CD4-positive, alpha-beta memory T cell (primary cell): ENCODE measurements at regions not wholly inside any gene's neighbourhood (a gene's known extent, or its start where the extent isn't known, plus 50 kb on each side); places are given as distances from the start of the nearest gene placed in this dataset.

Experiments
- CTCF ChIA-PET: fragments of 350-600 bp; sonication (Branson Sonifier 250); formaldehyde crosslinking; loops from one replicate; lab custom pipeline; 2021; ENCODE audit warnings: inconsistent platforms; ENCODE audit not compliant: partially characterized antibody; lab: Charles Lee
- POLR2A ChIA-PET: fragments of 350-600 bp; sonication (Branson Sonifier 250); formaldehyde crosslinking; loops from one replicate; lab custom pipeline; 2021; ENCODE audit not compliant: partially characterized antibody; lab: Charles Lee
- DNase-seq, 5 donors: peaks; one replicate each; pipeline versions ENCODE4 v3.0.0 to v3.0.0-alpha.2; 2020 to 2022; ENCODE audit warnings: mixed read lengths in 1 of 5
- H3K27ac ChIP-seq: one replicate; pipeline ENCODE4 v1.7.0; 2013; ENCODE audit warnings: low read depth, low read length
- H3K27me3 ChIP-seq: 2 replicates; pipeline ENCODE4 v1.7.0; 2013; ENCODE audit warnings: mild to moderate bottlenecking, low read length, moderate library complexity; ENCODE audit not compliant: insufficient read depth
- H3K36me3 ChIP-seq: 2 replicates; pipeline ENCODE4 v1.7.0; 2013; ENCODE audit warnings: mild to moderate bottlenecking, low read length, moderate library complexity; ENCODE audit not compliant: insufficient read depth
- H3K4me1 ChIP-seq: 2 replicates; pipeline ENCODE4 v1.7.0; 2013; ENCODE audit warnings: mild to moderate bottlenecking, low read length, moderate library complexity; ENCODE audit not compliant: insufficient read depth
- H3K4me3 ChIP-seq, 2 donors: one replicate each; pipeline ENCODE4 v1.7.0; 2013; ENCODE audit warnings: low read length in 2 of 2, mild to moderate bottlenecking in 1 of 2
- H3K9me3 ChIP-seq, 2 donors: one replicate each; pipeline ENCODE4 v1.7.0; 2013; ENCODE audit warnings: low read length in 2 of 2, control low read depth in 1 of 2; ENCODE audit not compliant: control insufficient read depth in 1 of 2
- H3K27ac Mint-ChIP-seq, 7 donors: one replicate each; pipeline ENCODE4 v1.8.0; 2020 to 2021; ENCODE audit warnings: mixed read lengths in 7 of 7, mild to moderate bottlenecking in 6 of 7, inconsistent platforms in 3 of 7, moderate library complexity in 3 of 7
- H3K27me3 Mint-ChIP-seq, 2 donors: one replicate each; pipeline ENCODE4 v1.8.0; 2020 to 2021; ENCODE audit warnings: mixed read lengths in 2 of 2
- H3K36me3 Mint-ChIP-seq, 2 donors: one replicate each; pipeline ENCODE4 v1.8.0; 2020 to 2021; ENCODE audit warnings: mixed read lengths in 2 of 2, inconsistent platforms in 1 of 2, mild to moderate bottlenecking in 1 of 2
- H3K4me1 Mint-ChIP-seq, 4 donors: one replicate each; pipeline ENCODE4 v1.8.0; 2020 to 2021; ENCODE audit warnings: mixed read lengths in 4 of 4, mild to moderate bottlenecking in 1 of 4
- H3K4me3 Mint-ChIP-seq, 8 donors: one replicate each; pipeline ENCODE4 v1.8.0; 2020 to 2021; ENCODE audit warnings: mixed read lengths in 8 of 8, mild to moderate bottlenecking in 7 of 8, moderate library complexity in 6 of 8, inconsistent platforms in 3 of 8
- H3K9me3 Mint-ChIP-seq, 8 donors: one replicate each; pipeline ENCODE4 v1.8.0; 2020 to 2021; ENCODE audit warnings: mixed read lengths in 8 of 8, mild to moderate bottlenecking in 5 of 8, inconsistent platforms in 3 of 8, moderate library complexity in 1 of 8
- intact Hi-C: fragments of 100-400 bp; cut with micrococcal nuclease; formaldehyde crosslinking; loops from one replicate; pipeline ENCODE4 v1.15.1; 2023

- Mint-ChIP-seq H3K4me3 (no peak overlapping the region), H3K27me3 (peaks cover 25 to 48% of the 10 kb centered on the region in 2 donors), H3K27ac (no peak overlapping the region), H3K9me3 (no peaks in the 10 kb centered on the region), H3K4me1 (no peaks in the 10 kb centered on the region), H3K36me3 (no peaks in the 10 kb centered on the region)
- intact Hi-C loops: no loop called here
- no peak overlapping the region for H3K4me3 ChIP-seq
- DNase-seq: no peak
- H3K4me1 ChIP-seq: no peaks in the 10 kb centered on the region
- no peak overlapping the region for H3K27ac ChIP-seq
- POLR2A ChIA-PET: no interaction called here
- H3K27me3 ChIP-seq: peaks cover 5% of the 10 kb centered on the region
- no peaks in the 10 kb centered on the region for H3K9me3 ChIP-seq
- CTCF ChIA-PET: no interaction called here
- no peaks in the 10 kb centered on the region for H3K36me3 ChIP-seq
Measured at GRCh38 chr1:36735939-36736730, 253.4 kb upstream of the CSF3R start.

- no peak overlapping the region for H3K4me3 ChIP-seq
- Mint-ChIP-seq H3K4me1 (no peaks in the 10 kb centered on the region), H3K9me3 (no peaks in the 10 kb centered on the region), H3K4me3 (no peak overlapping the region), H3K36me3 (no peaks in the 10 kb centered on the region), H3K27me3 (peaks cover 25 to 48% of the 10 kb centered on the region in 2 donors), H3K27ac (no peak overlapping the region)
- intact Hi-C loops: no loop called here
- H3K9me3 ChIP-seq: no peaks in the 10 kb centered on the region
- ChIA-PET POLR2A (no interaction called here), CTCF (no interaction called here)
- no peaks in the 10 kb centered on the region for H3K4me1 ChIP-seq
- H3K27me3 ChIP-seq: peaks cover 5% of the 10 kb centered on the region
- no peaks in the 10 kb centered on the region for H3K36me3 ChIP-seq
- H3K27ac ChIP-seq: no peak overlapping the region
- DNase-seq: no peak
Measured at GRCh38 chr1:36735436-36735835, 252.7 kb upstream of the CSF3R start.

GRCh38 chr1:36734356-36734755 is 251.6 kb upstream of the CSF3R start:
- H3K27ac ChIP-seq: no peak overlapping the region
- H3K36me3 Mint-ChIP-seq: no peaks in the 10 kb centered on the region
- CTCF ChIA-PET: no interaction called here
- H3K27me3 ChIP-seq: peaks cover 5% of the 10 kb centered on the region
- no peak overlapping the region for H3K4me3 ChIP-seq
- no peaks in the 10 kb centered on the region for H3K4me1 Mint-ChIP-seq
- intact Hi-C loops: no loop called here
- H3K4me3 Mint-ChIP-seq: no peak overlapping the region
- no peaks in the 10 kb centered on the region for H3K9me3 Mint-ChIP-seq
- H3K4me1 ChIP-seq: no peaks in the 10 kb centered on the region
- H3K36me3 ChIP-seq: no peaks in the 10 kb centered on the region
- H3K9me3 ChIP-seq: no peaks in the 10 kb centered on the region
- no peak for DNase-seq
- H3K27ac Mint-ChIP-seq: no peak overlapping the region
- peaks cover 25 to 46% of the 10 kb centered on the region in 2 donors for H3K27me3 Mint-ChIP-seq
- POLR2A ChIA-PET: no interaction called here

- H3K36me3 Mint-ChIP-seq: no peaks in the 10 kb centered on the region
- no peaks in the 10 kb centered on the region for H3K4me1 Mint-ChIP-seq
- H3K4me3 Mint-ChIP-seq: no peak overlapping the region
- H3K9me3 ChIP-seq: no peaks in the 10 kb centered on the region
- H3K9me3 Mint-ChIP-seq: no peaks in the 10 kb centered on the region
- intact Hi-C loops: no loop called here
- no peaks in the 10 kb centered on the region for H3K4me1 ChIP-seq
- ChIA-PET CTCF (no interaction called here), POLR2A (no interaction called here)
- H3K27me3 ChIP-seq: peaks cover 3% of the 10 kb centered on the region
- H3K27ac ChIP-seq: no peak overlapping the region
- H3K4me3 ChIP-seq: no peak overlapping the region
- no peak for DNase-seq
- no peaks in the 10 kb centered on the region for H3K36me3 ChIP-seq
- no peak overlapping the region for H3K27ac Mint-ChIP-seq
- H3K27me3 Mint-ChIP-seq: peaks cover 26 to 45% of the 10 kb centered on the region in 2 donors
Measured at GRCh38 chr1:36733748-36734147, 251.0 kb upstream of the CSF3R start.

GRCh38 chr1:36732015-36732356 is 249.3 kb upstream of the CSF3R start:
- intact Hi-C loops: no loop called here
- Histone ChIP-seq H3K27ac (no peak overlapping the region), H3K36me3 (no peaks in the 10 kb centered on the region), H3K27me3 (no peaks in the 10 kb centered on the region), H3K4me3 (no peak overlapping the region), H3K4me1 (no peaks in the 10 kb centered on the region), H3K9me3 (no peaks in the 10 kb centered on the region)
- Mint-ChIP-seq H3K9me3 (no peaks in the 10 kb centered on the region), H3K27me3 (peaks cover 21 to 34% of the 10 kb centered on the region in 2 donors), H3K27ac (no peak overlapping the region), H3K4me1 (no peaks in the 10 kb centered on the region), H3K4me3 (no peak overlapping the region), H3K36me3 (no peaks in the 10 kb centered on the region)
- ChIA-PET CTCF (no interaction called here), POLR2A (no interaction called here)
- DNase-seq: no peak

GRCh38 chr1:36731226-36732014 is 248.7 kb upstream of the CSF3R start:
- intact Hi-C loops: no loop called here
- no peaks in the 10 kb centered on the region for H3K4me1 ChIP-seq
- no peak overlapping the region for H3K4me3 ChIP-seq
- Mint-ChIP-seq H3K4me1 (no peaks in the 10 kb centered on the region), H3K27me3 (peaks cover 17 to 28% of the 10 kb centered on the region in 2 donors), H3K4me3 (no peak overlapping the region), H3K36me3 (no peaks in the 10 kb centered on the region), H3K9me3 (no peaks in the 10 kb centered on the region), H3K27ac (no peak overlapping the region)
- no peak for DNase-seq
- no peak overlapping the region for H3K27ac ChIP-seq
- H3K9me3 ChIP-seq: no peaks in the 10 kb centered on the region
- POLR2A ChIA-PET: no interaction called here
- H3K27me3 ChIP-seq: no peaks in the 10 kb centered on the region
- H3K36me3 ChIP-seq: no peaks in the 10 kb centered on the region
- CTCF ChIA-PET: no interaction called here

- no peaks in the 10 kb centered on the region for H3K27me3 ChIP-seq
- Mint-ChIP-seq H3K4me1 (no peaks in the 10 kb centered on the region), H3K27me3 (peaks cover 17 to 27% of the 10 kb centered on the region in 2 donors), H3K9me3 (no peaks in the 10 kb centered on the region), H3K4me3 (no peak overlapping the region), H3K27ac (no peak overlapping the region), H3K36me3 (no peaks in the 10 kb centered on the region)
- H3K4me3 ChIP-seq: no peak overlapping the region
- no peaks in the 10 kb centered on the region for H3K36me3 ChIP-seq
- POLR2A ChIA-PET: no interaction called here
- no peak for DNase-seq
- no peaks in the 10 kb centered on the region for H3K9me3 ChIP-seq
- CTCF ChIA-PET: interaction anchor here (0.6 kb wide), 1 partner anchor 1187 kb away, joined by 3 read pairs; no protein-coding TSS in a partner anchor
- no peaks in the 10 kb centered on the region for H3K4me1 ChIP-seq
- intact Hi-C loops: no loop called here
- no peak overlapping the region for H3K27ac ChIP-seq
Measured at GRCh38 chr1:36730599-36730998, 247.9 kb upstream of the CSF3R start.
